ENCODE measurements at regions not wholly inside any gene's neighbourhood (a gene's known extent, or its start where the extent isn't known, plus 50 kb on each side); places are given as distances from the start of the nearest gene placed in this dataset.

DNA sequence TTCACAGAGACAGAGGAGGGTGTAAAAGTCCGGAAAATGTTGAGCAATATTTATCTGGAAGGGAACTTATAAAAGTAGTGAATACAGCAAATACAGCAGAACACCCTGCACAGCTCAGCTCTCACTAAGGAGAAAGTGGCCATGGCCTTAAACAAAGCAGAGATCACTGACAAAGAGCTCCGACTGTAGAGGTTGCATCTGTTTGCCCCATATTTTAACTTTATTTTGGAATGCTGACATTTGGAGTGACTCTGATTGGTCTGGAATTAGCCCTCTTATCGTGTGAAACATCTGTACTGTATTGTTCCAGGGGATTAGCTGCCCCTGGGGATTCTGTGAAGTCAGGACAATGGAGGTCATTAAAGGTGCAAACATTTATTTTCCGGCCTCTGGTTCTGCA, 1275.7 kb upstream of the FLRT2 start:
- TF ChIP-seq, protein P1, sequence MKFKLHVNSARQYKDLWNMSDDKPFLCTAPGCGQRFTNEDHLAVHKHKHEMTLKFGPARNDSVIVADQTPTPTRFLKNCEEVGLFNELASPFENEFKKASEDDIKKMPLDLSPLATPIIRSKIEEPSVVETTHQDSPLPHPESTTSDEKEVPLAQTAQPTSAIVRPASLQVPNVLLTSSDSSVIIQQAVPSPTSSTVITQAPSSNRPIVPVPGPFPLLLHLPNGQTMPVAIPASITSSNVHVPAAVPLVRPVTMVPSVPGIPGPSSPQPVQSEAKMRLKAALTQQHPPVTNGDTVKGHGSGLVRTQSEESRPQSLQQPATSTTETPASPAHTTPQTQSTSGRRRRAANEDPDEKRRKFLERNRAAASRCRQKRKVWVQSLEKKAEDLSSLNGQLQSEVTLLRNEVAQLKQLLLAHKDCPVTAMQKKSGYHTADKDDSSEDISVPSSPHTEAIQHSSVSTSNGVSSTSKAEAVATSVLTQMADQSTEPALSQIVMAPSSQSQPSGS (CRISPR knock-in tag; IDR thresholded peaks at IDR 0.05; ENCODE audit: borderline replicate concordance, low read depth), result no peak
- TF ChIP-seq TEAD4 (CRISPR knock-in tag; IDR thresholded peaks at IDR 0.05), result no peak
- TF ChIP-seq, protein P2, sequence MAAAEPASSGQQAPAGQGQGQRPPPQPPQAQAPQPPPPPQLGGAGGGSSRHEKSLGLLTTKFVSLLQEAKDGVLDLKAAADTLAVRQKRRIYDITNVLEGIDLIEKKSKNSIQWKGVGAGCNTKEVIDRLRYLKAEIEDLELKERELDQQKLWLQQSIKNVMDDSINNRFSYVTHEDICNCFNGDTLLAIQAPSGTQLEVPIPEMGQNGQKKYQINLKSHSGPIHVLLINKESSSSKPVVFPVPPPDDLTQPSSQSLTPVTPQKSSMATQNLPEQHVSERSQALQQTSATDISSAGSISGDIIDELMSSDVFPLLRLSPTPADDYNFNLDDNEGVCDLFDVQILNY (CRISPR knock-in tag; IDR thresholded peaks at IDR 0.05), result no peak
- no peak for TF ChIP-seq JUN (CRISPR knock-in tag; IDR thresholded peaks at IDR 0.05)
- TF ChIP-seq, protein P3, sequence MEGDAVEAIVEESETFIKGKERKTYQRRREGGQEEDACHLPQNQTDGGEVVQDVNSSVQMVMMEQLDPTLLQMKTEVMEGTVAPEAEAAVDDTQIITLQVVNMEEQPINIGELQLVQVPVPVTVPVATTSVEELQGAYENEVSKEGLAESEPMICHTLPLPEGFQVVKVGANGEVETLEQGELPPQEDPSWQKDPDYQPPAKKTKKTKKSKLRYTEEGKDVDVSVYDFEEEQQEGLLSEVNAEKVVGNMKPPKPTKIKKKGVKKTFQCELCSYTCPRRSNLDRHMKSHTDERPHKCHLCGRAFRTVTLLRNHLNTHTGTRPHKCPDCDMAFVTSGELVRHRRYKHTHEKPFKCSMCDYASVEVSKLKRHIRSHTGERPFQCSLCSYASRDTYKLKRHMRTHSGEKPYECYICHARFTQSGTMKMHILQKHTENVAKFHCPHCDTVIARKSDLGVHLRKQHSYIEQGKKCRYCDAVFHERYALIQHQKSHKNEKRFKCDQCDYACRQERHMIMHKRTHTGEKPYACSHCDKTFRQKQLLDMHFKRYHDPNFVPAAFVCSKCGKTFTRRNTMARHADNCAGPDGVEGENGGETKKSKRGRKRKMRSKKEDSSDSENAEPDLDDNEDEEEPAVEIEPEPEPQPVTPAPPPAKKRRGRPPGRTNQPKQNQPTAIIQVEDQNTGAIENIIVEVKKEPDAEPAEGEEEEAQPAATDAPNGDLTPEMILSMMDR (IDR thresholded peaks at IDR 0.05), result no peak
- no peak for TF ChIP-seq NR3C1 (CRISPR knock-in tag; conservative IDR thresholded peaks at IDR 0.05; ENCODE audit: low read depth)
- TF ChIP-seq, protein P4, sequence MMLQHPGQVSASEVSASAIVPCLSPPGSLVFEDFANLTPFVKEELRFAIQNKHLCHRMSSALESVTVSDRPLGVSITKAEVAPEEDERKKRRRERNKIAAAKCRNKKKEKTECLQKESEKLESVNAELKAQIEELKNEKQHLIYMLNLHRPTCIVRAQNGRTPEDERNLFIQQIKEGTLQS (CRISPR knock-in tag; conservative IDR thresholded peaks at IDR 0.05), result no peak
- TF ChIP-seq NR1H2 (CRISPR knock-in tag; IDR thresholded peaks at IDR 0.05), result no peak
- TF ChIP-seq, protein P5, sequence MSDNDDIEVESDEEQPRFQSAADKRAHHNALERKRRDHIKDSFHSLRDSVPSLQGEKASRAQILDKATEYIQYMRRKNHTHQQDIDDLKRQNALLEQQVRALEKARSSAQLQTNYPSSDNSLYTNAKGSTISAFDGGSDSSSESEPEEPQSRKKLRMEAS (CRISPR knock-in tag; IDR thresholded peaks at IDR 0.05), result no peak
- TF ChIP-seq, protein P6, sequence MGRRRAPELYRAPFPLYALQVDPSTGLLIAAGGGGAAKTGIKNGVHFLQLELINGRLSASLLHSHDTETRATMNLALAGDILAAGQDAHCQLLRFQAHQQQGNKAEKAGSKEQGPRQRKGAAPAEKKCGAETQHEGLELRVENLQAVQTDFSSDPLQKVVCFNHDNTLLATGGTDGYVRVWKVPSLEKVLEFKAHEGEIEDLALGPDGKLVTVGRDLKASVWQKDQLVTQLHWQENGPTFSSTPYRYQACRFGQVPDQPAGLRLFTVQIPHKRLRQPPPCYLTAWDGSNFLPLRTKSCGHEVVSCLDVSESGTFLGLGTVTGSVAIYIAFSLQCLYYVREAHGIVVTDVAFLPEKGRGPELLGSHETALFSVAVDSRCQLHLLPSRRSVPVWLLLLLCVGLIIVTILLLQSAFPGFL (CRISPR knock-in tag; IDR thresholded peaks at IDR 0.05; ENCODE audit: borderline replicate concordance), result no peak
- no peak for TF ChIP-seq TEAD1 (CRISPR knock-in tag; IDR thresholded peaks at IDR 0.05)
- TF ChIP-seq, protein P7, sequence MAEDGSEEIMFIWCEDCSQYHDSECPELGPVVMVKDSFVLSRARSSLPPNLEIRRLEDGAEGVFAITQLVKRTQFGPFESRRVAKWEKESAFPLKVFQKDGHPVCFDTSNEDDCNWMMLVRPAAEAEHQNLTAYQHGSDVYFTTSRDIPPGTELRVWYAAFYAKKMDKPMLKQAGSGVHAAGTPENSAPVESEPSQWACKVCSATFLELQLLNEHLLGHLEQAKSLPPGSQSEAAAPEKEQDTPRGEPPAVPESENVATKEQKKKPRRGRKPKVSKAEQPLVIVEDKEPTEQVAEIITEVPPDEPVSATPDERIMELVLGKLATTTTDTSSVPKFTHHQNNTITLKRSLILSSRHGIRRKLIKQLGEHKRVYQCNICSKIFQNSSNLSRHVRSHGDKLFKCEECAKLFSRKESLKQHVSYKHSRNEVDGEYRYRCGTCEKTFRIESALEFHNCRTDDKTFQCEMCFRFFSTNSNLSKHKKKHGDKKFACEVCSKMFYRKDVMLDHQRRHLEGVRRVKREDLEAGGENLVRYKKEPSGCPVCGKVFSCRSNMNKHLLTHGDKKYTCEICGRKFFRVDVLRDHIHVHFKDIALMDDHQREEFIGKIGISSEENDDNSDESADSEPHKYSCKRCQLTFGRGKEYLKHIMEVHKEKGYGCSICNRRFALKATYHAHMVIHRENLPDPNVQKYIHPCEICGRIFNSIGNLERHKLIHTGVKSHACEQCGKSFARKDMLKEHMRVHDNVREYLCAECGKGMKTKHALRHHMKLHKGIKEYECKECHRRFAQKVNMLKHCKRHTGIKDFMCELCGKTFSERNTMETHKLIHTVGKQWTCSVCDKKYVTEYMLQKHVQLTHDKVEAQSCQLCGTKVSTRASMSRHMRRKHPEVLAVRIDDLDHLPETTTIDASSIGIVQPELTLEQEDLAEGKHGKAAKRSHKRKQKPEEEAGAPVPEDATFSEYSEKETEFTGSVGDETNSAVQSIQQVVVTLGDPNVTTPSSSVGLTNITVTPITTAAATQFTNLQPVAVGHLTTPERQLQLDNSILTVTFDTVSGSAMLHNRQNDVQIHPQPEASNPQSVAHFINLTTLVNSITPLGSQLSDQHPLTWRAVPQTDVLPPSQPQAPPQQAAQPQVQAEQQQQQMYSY (CRISPR knock-in tag; IDR thresholded peaks at IDR 0.05), result no peak

Measured in WTC11 (cell line).